ENCODE measurements at regions not wholly inside any gene's neighbourhood (a gene's known extent, or its start where the extent isn't known, plus 50 kb on each side); places are given as distances from the start of the nearest gene placed in this dataset.

DNA sequence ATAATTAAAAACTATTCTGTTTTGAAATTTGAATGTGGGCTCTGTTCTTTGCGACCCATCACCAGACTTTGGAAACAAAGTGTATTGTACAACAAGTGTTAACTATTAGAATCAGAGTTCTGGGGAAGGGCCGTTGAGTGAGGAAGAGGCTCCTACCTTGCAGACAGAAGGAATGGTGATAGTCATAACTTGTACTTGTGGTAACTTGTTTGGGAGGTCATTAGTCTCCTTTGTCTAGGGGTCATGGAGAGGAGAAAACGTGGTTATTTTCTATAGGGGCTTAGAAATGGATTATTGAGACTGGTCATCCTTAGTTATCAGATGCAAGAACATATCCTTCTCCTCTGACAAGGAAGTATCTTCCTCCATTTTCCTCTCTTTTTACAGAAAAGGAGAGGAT, 174.8 kb downstream of the BMP2 start:
- DNase-seq (ENCODE audit: low read depth in 2 of 3, low spot score in 2 of 3), result no peak

DNA sequence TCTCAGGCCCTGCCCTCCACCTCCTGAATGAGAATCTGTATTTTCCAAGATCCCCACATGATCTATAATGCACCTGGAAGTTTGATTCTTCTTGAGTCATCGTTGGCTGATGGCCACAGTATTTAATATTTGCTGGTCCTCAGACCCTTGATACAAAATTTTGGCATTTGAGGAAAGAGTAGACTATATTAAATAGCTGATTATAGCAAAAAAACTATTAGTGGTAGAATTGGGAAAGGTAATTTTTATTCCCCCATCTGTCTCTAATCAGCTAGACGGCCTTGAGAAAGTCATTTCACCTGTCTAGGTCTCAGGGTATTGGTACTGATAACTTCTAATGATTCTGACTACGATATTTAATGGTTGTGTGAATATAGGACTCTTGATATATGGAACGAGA, 176.8 kb downstream of the BMP2 start:
- no peak for DNase-seq (ENCODE audit: low read depth in 2 of 3, low spot score in 2 of 3)

DNA sequence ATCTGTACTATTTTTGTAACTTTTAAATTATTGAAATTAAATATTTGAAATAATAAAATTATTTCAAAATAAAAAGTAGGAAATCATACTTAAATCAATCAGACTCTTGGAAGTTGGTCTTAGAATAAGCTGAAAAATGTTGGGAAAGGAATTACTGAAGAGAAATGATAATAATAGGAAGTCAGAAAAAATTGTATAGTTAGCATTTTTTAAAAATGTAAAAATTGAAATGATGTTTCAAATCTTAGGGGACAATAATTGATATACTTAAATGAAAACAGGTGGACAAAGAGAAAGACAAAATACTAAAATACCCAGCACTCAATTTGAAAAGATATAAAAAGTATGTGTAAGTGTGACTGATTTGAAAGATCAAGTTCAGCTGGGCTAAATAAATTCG, 186.1 kb downstream of the BMP2 start:
- no peak for DNase-seq (ENCODE audit: low read depth in 2 of 3, low spot score in 2 of 3)

DNA sequence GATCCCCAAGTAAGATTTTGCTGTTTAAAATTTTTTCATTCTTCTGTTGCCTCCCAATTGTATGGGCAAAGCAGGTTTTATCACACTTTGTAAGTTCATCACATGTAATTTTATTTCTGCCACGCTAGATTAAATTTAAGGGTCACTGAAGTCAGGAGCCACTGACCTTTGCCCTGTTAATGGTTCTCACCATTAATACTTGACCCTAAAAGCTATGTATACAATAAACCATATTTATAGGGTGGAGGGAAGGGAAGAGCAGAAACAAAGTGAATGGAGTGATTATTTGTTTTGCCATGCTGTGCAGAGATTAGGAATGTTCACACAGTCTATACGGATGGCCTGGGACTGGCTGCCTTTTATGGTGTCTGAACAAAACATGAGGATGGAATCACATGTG, 186.7 kb downstream of the BMP2 start:
- no peak for DNase-seq (ENCODE audit: low read depth in 2 of 3, low spot score in 2 of 3)

DNA sequence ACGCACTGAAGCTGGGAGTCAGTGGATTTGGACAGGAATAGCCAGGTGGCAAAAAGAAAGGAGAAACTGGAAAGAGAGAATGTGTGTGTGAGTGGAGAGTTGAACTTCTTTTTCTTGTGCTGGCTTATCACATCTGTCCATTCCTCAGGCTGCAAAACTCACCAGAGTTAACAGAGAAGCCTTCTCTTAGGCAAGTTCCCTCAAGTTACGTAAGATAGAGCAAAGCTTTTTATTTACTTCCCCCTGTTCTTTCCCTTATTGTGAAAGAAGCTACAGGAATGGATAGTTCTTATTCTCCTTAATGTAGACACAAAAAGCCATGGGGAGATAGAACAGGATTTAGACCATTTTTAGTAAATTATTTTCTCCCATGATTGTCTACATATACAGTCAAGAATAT, 188.6 kb downstream of the BMP2 start:
- DNase-seq (ENCODE audit: low read depth in 2 of 3, low spot score in 2 of 3), result no peak

DNA sequence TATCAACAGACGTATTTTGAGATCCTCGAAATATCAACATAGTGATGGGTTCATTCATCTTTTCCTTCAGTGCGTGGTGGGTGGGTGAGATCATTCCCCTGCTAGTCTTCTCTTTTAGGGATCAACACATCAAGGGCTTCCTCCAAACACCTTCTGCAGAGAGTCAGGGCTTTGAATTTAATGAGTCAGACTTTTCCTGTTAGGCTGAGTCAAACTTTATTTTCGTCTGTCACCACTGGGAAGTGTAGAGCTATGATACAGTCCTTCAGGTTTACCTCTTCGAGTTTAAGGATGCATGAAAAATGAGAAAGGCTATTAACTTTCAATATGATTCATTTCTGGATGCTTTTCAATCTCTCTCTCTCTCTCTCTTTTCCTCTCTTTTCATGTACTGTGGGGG, 189.1 kb downstream of the BMP2 start:
- no peak for DNase-seq (ENCODE audit: low read depth in 2 of 3, low spot score in 2 of 3)

DNA sequence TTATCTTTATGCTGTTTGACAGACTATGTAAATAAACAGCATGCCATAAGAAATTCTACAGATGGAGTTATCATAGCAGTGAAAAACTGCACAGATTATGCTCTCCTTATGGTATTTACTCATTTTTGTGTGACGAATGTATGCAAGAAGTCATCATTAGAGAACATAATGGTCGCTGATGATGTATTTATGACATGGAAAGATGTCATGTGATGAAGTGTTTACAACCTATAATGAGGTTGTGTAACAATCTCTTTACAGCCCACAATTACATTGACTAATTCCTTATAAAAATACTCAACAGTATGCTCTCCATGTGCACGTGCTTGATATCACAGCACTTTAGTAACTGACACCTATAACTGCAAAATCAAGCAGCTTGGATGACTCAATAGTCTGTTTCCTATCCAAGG, 192.4 kb downstream of the BMP2 start:
- DNase-seq (ENCODE audit: low read depth in 2 of 3, low spot score in 2 of 3), result no peak

DNA sequence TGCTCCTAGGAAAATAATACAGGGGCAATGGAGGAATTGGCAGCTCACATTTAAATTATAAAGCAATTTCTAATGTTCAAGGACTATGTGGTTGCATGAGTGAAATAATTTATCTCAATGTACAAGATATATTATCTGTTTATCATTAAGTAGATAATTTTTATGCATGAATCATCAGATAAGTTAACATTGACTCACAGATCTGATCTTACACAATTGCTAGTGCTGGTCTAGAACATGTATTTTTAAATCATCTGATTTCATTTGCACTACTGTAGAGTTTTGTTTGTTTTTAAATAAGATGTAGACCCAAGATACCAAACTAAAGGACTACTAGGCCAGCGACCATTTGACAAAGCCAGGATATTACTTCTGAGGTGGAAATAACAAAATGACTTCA, 199.2 kb downstream of the BMP2 start:
- DNase-seq (ENCODE audit: low read depth in 2 of 3, low spot score in 2 of 3), result no peak

DNA sequence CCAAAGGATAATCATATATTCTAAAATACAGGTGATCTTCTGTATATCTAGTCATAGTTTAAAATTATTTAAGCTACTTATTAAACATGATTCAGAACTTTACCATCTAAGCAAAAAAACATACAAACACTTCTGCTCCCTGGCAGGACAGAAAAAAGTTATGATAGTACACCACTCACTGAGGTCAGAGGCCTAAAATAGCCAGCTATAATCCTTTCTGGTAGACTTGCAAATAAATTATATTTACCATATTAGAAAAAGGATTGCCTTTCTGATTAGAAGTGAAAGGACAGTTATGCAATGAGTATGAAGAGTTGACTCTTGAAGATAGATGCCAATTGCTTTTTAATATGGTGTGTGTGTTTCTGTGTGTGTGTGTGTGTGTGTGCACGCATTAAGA, 207.4 kb downstream of the BMP2 start:
- DNase-seq (ENCODE audit: low read depth in 2 of 3, low spot score in 2 of 3), result no peak

DNA sequence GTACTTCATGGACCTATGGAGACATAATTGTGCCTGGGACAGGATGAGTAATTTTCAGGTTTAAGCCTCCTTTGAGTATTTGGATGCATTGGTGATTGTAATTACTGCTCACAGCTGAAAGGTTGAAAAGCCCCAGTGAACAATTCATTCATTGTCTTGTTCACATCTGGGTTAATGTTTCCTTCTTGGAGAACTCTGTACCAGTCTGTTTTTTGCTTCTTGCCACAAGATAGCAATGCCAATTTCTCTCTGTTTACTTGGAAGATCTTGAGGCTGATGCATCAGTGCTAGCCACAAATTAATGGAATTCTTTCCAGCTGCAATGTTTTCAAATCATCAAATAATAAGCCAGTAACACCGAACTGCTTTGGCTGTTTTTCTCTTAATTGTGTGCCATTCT, 207.8 kb downstream of the BMP2 start:
- DNase-seq (ENCODE audit: low read depth in 2 of 3, low spot score in 2 of 3), result no peak

DNA sequence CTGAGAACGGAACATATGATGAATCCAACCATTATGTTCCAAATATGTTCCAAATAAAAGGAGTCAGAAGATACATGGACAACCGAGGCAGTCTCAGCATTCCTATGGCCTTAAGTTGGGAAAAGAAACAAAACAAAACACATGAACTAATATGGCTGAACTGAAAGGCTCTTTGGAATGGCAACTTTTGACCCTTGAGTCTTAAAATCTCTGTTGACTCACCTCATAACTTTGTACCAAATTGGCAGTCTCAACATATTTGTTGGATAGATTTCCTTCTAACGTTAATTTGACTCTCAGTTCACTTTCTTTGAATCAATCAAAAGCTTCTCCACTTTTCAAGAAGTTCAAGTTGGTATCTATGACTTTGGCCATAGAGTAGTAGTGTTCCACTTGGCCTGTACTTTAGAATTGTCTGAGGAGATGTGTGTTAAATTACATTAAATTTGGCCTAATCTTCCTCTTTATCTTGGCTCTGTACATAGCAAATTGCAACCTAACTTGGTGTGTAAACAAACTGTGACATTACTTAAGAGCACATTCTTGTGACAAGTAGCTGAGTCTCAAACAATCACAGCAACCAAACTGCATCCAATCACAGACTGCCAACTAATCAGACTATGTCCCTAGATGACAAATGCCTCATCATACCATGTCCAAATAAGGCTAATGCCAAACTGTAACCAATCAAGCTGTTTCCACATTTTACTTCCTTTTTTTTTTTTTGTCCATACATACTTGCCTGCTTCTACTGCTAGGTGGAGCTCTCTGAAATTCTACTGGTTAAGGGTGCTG, 208.8 kb downstream of the BMP2 start:
- peak in 1 of 3 donors; percentile 11 for DNase-seq (ENCODE audit: low read depth in 2 of 3, low spot score in 2 of 3)

DNA sequence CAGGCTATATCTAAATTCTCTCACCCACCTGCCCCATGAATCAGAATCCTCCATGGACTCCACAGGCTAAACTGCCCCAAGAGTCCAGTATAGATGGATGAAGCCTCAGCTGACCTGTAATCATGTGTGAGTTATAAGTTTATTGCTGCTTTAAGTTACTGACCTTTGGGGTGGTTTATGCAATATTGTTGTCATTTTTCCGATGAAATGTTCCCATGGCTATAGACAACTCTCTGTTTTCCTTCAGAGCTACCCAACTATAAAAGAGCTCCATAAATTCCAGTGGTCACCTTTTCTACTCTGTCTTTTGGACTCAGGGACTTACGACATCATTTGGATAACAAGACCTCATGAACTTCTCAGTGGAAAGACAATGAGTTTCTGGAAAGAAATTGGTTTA, 212.1 kb downstream of the BMP2 start:
- DNase-seq (ENCODE audit: low read depth in 2 of 3, low spot score in 2 of 3), result no peak

DNA sequence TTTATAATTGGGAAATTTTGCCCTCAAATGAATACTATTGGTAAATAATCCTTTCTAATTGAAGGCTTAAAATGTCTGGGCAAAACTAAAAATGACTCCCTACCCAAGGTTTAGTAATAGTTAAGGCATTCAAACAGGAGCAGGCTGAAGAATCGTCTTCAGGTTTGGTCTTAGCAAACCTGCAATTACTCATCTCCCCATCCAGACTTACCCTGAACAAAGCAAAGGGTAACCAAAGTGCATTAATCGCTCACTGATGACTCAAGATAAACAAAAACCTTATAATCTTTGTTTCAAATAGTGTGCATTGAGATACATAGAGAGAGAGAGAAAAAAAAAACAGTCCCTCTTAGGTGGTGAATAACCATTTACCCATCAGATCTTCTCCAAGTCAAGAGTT, 225.5 kb downstream of the BMP2 start:
- no peak for DNase-seq (ENCODE audit: low read depth in 2 of 3, low spot score in 2 of 3)

DNA sequence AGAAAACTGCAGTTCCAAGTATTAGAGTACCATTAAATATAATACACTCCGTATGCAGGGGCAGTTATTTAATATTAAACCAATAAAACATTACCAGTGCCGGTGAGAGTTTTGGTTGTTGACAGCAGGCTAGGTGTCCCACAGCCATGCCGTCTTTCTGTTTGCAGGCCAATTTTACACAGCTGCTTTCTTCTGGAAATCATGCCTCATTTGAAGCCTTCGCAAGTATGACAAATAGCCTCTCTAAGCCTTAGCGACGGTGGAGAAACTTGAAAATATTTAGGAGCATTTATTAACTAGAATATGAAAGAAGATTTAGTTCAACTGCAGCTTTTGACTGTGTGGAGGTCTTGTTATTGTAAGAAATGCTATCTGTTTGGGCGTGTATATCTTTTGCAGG, 226.0 kb downstream of the BMP2 start:
- DNase-seq (ENCODE audit: low read depth in 2 of 3, low spot score in 2 of 3), result no peak

DNA sequence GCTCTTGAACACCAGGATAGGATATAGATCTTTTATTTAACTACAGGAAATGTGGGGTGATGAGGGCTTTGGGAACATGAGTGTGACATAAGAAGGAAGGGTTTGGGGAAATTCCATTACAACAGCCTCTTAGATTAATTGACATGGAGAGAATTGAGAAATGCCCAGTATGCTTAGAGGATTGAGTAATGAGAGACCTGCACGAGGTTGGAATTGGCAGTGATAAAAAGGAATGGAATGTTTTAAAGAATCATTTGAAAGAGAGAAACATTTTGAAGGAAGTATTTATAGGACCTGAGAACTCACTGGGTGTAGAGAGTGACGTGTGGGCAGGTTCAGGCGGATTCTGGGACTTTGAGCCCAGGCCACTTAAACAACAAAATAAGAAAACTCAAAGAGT, 227.0 kb downstream of the BMP2 start:
- no peak for DNase-seq (ENCODE audit: low read depth in 2 of 3, low spot score in 2 of 3)

DNA sequence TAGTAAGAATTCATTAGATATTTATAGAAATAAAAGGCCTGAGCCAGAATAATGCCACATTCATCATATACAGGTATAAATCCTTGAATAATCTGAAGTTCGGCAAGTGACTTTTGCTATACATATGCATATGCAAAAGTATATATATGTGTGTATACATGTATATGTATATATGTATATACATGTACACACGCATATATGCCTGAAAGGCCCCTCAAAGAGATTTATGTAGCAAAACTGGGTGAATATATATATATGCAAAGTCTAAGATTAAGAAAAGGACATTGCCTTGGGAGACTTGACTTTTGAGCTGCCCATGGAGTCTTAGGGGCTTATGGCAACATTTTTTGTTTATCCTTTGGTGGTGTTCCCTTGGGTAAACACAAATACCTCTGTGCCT, 231.4 kb downstream of the BMP2 start:
- no peak for DNase-seq (ENCODE audit: low read depth in 2 of 3, low spot score in 2 of 3)

DNA sequence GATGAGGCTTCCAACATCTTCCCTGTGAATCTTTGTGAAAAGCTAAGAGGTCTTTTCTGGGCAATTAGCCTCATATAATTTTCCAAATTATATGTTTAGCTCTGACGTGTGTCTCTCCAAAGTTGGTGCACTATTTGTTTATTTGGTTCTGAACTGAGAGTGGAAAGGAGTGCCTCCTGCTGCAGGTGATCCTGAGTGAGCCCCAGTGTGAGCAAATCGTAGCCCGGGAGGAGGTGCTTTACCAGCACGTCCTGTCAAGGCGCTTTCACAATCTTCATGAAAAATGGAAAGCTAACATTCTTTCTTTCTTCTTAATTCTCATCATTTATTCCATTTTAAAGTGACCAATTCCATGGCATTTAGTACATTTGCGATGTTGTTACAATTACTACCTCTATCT, 231.9 kb downstream of the BMP2 start:
- DNase-seq (ENCODE audit: low read depth in 2 of 3, low spot score in 2 of 3), result no peak

DNA sequence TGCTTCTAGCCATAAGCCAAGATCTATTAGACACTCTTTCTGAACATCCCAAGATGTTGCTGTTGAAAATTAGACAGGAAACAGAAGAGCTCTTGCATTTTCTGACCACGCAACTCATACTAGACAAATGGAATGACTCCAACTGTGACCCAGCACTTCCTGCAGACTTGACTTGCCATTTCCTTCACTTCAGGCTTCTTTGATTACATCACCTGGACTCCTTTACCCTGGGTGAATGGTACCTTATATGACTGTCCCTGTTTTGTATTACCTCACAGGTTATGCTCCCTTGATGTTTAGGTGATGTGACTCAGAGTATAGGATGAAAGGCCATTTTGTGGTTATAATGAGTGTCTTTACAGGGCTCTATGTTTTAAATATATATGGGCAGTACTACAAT, 236.1 kb downstream of the BMP2 start:
- peak in 2 of 3 donors; percentile 5 to 43 for DNase-seq (ENCODE audit: low read depth in 2 of 3, low spot score in 2 of 3)

DNA sequence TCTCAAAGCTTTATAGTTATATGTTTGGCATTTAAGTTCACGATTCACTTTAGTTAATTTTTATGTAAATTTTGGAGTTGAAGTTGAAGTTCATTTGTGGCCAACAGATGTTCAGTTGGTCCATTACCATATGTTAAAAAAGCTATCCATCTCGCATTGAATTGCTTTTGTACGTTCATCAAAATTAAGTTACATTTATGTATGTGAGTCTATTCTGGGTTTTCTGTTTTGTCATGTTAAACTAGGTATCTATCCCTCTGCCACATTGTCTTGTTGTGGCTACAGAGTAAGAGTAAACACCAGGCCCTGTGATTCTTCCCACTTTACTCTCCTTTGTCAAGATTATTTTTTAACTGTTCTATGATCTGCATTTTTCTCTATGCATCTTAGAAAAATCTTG, 237.3 kb downstream of the BMP2 start:
- DNase-seq (ENCODE audit: low read depth in 2 of 3, low spot score in 2 of 3), result no peak

DNA sequence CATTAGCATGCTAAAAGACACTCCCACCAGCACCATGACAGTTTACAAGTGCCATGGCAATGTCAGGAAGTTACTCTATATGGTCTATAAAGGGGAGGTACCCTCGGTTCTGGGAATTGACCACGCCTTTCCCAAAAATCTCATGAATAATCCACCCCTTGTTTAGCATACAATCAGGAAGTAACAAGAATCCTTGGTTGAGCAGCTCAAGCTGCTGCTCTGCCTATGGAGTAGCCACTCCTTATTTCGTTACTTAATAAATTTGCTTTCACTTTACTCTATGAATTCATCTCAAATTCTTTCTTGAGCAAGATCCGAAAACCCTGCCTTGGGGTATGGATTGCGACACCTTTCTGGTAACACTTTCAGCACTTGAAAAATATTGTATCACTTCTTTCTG, 243.0 kb downstream of the BMP2 start:
- no peak for DNase-seq (ENCODE audit: low read depth in 2 of 3, low spot score in 2 of 3)

DNA sequence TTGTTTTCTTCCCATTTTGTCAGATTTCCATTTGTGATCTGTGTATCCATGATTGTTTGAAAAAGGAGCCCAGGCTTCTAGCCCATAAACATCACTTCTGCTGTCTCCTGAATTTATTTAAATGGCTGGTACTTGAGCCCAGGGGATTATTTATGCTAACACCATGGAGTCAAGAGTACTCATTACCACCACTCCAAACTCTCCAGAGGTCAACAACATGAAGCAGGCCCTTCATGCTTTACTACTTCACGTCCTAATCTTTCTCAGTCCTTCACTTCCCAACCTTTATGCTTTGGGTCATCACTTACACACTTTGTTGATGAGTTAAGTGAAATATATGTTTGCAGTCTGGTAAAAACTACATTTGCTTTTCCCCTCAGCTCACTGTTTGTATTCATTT, 247.8 kb downstream of the BMP2 start:
- DNase-seq (ENCODE audit: low read depth in 2 of 3, low spot score in 2 of 3), result no peak

DNA sequence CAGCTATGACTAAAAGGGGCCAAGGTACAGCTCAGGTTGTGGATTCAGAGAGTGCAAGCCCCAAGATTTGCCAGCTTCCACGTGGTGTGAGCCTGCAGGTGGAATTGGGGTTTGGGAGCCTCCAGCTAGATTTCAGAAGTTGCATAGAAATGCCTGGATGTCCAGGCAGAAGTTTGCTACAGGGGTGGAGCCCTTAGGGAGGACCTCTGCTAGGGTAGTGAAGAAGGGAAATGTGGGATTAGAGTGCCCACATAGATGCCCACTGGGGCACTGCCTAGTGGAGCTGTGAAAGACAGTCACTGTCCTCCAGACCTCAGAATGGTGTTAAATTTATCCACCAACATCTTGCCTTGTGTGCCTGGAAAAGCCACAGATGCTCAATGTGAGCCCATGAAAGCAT, 255.1 kb downstream of the BMP2 start:
- DNase-seq (ENCODE audit: low read depth in 2 of 3, low spot score in 2 of 3), result no peak

DNA sequence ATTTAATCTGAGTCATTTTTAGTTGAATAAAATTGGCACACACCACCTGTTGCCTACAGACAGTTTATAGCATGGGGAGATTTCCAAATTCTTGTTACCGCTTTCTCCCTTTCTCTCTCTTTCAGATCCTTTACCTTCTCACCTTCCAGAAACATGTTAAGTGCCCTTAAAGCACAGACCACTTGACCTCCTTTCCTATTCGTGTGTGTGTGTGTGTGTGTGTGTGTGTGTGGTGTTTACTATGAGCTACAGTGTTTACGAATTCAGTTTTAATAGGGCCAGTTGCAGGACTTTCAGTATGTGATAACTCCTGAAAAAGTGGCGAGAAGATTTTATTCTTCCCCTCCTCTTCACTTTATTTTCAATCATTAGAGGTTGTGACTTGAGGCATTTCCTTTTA, 258.1 kb downstream of the BMP2 start:
- no peak for DNase-seq (ENCODE audit: low read depth in 2 of 3, low spot score in 2 of 3)
